Naive thymus-derived CD4-positive, alpha-beta T cell (primary cell): ENCODE measurements at regions not wholly inside any gene's neighbourhood (a gene's known extent, or its start where the extent isn't known, plus 50 kb on each side); places are given as distances from the start of the nearest gene placed in this dataset.

Source experiments
- ATAC-seq: fragments of 150-1000 bp; cut with Tn5 transposase; 2 replicates; pipeline ENCODE4 v1.10.0; 2021; ENCODE audit warnings: mild to moderate bottlenecking, moderate library complexity
- CTCF ChIA-PET: fragments of 350-600 bp; sonication (Branson Sonifier 250); formaldehyde crosslinking; loops from one replicate; lab custom pipeline; 2021; ENCODE audit warnings: antibody characterized with exemption; lab: Charles Lee
- POLR2A ChIA-PET: fragments of 350-600 bp; sonication (Branson Sonifier 250); formaldehyde crosslinking; loops from one replicate; lab custom pipeline; 2021; ENCODE audit warnings: antibody characterized with exemption, inconsistent platforms; lab: Charles Lee
- DNase-seq, 9 donors: peaks; one replicate each; pipeline versions ENCODE4 v3.0.0 to v3.0.0-alpha.2; 2020 to 2022; ENCODE audit warnings: mixed read lengths in 1 of 9
- H3K27ac ChIP-seq: one replicate; pipeline ENCODE4 v1.7.0; 2013; ENCODE audit warnings: mild to moderate bottlenecking, low read depth, low read length, moderate library complexity
- H3K27me3 ChIP-seq, 2 donors: one replicate each; pipeline ENCODE4 v1.7.0; 2013; ENCODE audit warnings: low read length in 2 of 2, mild to moderate bottlenecking in 2 of 2, moderate library complexity in 2 of 2; ENCODE audit not compliant: control insufficient read depth in 2 of 2, insufficient read depth in 2 of 2
- H3K36me3 ChIP-seq, 3 experiments: 1 replicate in 2 of 3; 2 replicates in 1 of 3; pipeline ENCODE4 v1.7.0; 2013; ENCODE audit warnings: low read length in 3 of 3, mild to moderate bottlenecking in 3 of 3, moderate library complexity in 1 of 3; ENCODE audit not compliant: insufficient read depth in 3 of 3, control insufficient read depth in 2 of 3
- H3K4me1 ChIP-seq, 2 donors: one replicate each; pipeline ENCODE4 v1.7.0; 2013; ENCODE audit warnings: low read length in 2 of 2, mild to moderate bottlenecking in 2 of 2, moderate library complexity in 1 of 2; ENCODE audit not compliant: control insufficient read depth in 2 of 2, insufficient read depth in 2 of 2
- H3K4me3 ChIP-seq: 2 replicates; pipeline ENCODE4 v1.7.0; 2013; ENCODE audit warnings: mild to moderate bottlenecking, low read length
- H3K9me3 ChIP-seq, 3 experiments: 1 replicate in 2 of 3; 2 replicates in 1 of 3; pipeline ENCODE4 v1.7.0; 2013; ENCODE audit warnings: low read length in 3 of 3; ENCODE audit not compliant: control insufficient read depth in 2 of 3
- H3K27ac Mint-ChIP-seq, 9 donors: one replicate each; pipeline ENCODE4 v1.8.0; 2020 to 2022; ENCODE audit warnings: mixed read lengths in 9 of 9, mild to moderate bottlenecking in 8 of 9, moderate library complexity in 5 of 9, inconsistent platforms in 2 of 9
- H3K27me3 Mint-ChIP-seq, 5 donors: one replicate each; pipeline ENCODE4 v1.8.0; 2021 to 2022; ENCODE audit warnings: mixed read lengths in 5 of 5, mild to moderate bottlenecking in 1 of 5
- H3K36me3 Mint-ChIP-seq, 5 donors: one replicate each; pipeline ENCODE4 v1.8.0; 2020 to 2022; ENCODE audit warnings: mixed read lengths in 5 of 5, mild to moderate bottlenecking in 3 of 5, inconsistent platforms in 1 of 5
- H3K4me1 Mint-ChIP-seq, 7 donors: one replicate each; pipeline ENCODE4 v1.8.0; 2020 to 2022; ENCODE audit warnings: mixed read lengths in 7 of 7, mild to moderate bottlenecking in 3 of 7, inconsistent platforms in 1 of 7
- H3K4me3 Mint-ChIP-seq, 10 donors: one replicate each; pipeline ENCODE4 v1.8.0; 2020 to 2022; ENCODE audit warnings: mild to moderate bottlenecking in 10 of 10, mixed read lengths in 10 of 10, moderate library complexity in 6 of 10, inconsistent platforms in 2 of 10
- H3K9me3 Mint-ChIP-seq, 11 donors: one replicate each; pipeline ENCODE4 v1.8.0; 2020 to 2022; ENCODE audit warnings: mixed read lengths in 11 of 11, mild to moderate bottlenecking in 4 of 11, inconsistent platforms in 1 of 11, moderate library complexity in 1 of 11
- intact Hi-C, 2 donors: fragments of 100-400 bp; cut with micrococcal nuclease; formaldehyde crosslinking; loops; one replicate each; pipeline ENCODE4 v1.15.1; 2023

- ATAC-seq, result no peak
- DNase-seq, result no peak
- H3K27me3 ChIP-seq, result no peaks in the 10 kb centered on the region
- H3K36me3 ChIP-seq, result no peaks in the 10 kb centered on the region
- Mint-ChIP-seq H3K36me3 (no peaks in the 10 kb centered on the region), H3K4me3 (no peak overlapping the region), H3K27me3 (no peaks in the 10 kb centered on the region), H3K9me3 (no peaks in the 10 kb centered on the region), H3K27ac (no peak overlapping the region), H3K4me1 (no peaks in the 10 kb centered on the region)
- POLR2A ChIA-PET, result no interaction called here
- no peaks in the 10 kb centered on the region for H3K9me3 ChIP-seq
- H3K27ac ChIP-seq, result no peak overlapping the region
- no peaks in the 10 kb centered on the region for H3K4me1 ChIP-seq
- intact Hi-C loops, result loop anchor here in 1 of 2 donors (10.0 kb wide), 2 partner anchors 466 to 846 kb away; no protein-coding TSS in a partner anchor
- CTCF ChIA-PET, result no interaction called here
- no peak overlapping the region for H3K4me3 ChIP-seq
These were observed 898.8 kb upstream of the AMELY start for GRCh38 chrY:7810359-7810758.

GRCh38 chrY:7807516-7807870 lies 895.9 kb upstream of the AMELY start:
- Histone ChIP-seq H3K4me1 (no peaks in the 10 kb centered on the region), H3K36me3 (no peaks in the 10 kb centered on the region), H3K9me3 (no peaks in the 10 kb centered on the region), H3K4me3 (no peak overlapping the region), H3K27me3 (no peaks in the 10 kb centered on the region), H3K27ac (no peak overlapping the region)
- ChIA-PET CTCF (no interaction called here), POLR2A (no interaction called here)
- no peak overlapping the region for H3K27ac Mint-ChIP-seq
- DNase-seq (no peak), ATAC-seq (no peak)
- no peaks in the 10 kb centered on the region for H3K27me3 Mint-ChIP-seq
- no peaks in the 10 kb centered on the region for H3K9me3 Mint-ChIP-seq
- H3K4me3 Mint-ChIP-seq, result no peak overlapping the region
- H3K36me3 Mint-ChIP-seq, result no peaks in the 10 kb centered on the region
- intact Hi-C loops, result no loop called here
- no peaks in the 10 kb centered on the region for H3K4me1 Mint-ChIP-seq

- intact Hi-C loops, result no loop called here
- Histone ChIP-seq H3K27me3 (no peaks in the 10 kb centered on the region), H3K9me3 (no peaks in the 10 kb centered on the region), H3K36me3 (no peaks in the 10 kb centered on the region), H3K4me1 (no peaks in the 10 kb centered on the region), H3K4me3 (no peak overlapping the region), H3K27ac (no peak overlapping the region)
- DNase-seq, result no peak
- peaks cover 0 to 2% (median 0%) of the 10 kb centered on the region in 5 donors for H3K27me3 Mint-ChIP-seq
- H3K4me1 Mint-ChIP-seq, result no peaks in the 10 kb centered on the region
- H3K36me3 Mint-ChIP-seq, result peaks cover 0 to 1% (median 0%) of the 10 kb centered on the region in 5 donors
- no peak overlapping the region for H3K27ac Mint-ChIP-seq
- POLR2A ChIA-PET, result no interaction called here
- no peak overlapping the region for H3K4me3 Mint-ChIP-seq
- H3K9me3 Mint-ChIP-seq, result peaks cover 0 to 1% (median 0%) of the 10 kb centered on the region in 11 donors
- no peak for ATAC-seq
- CTCF ChIA-PET, result no interaction called here
These were observed 895.3 kb upstream of the AMELY start for GRCh38 chrY:7806592-7807515.

- CTCF ChIA-PET, result no interaction called here
- peaks cover 0 to 4% (median 0%) of the 10 kb centered on the region in 5 donors for H3K36me3 Mint-ChIP-seq
These were observed 894.1 kb upstream of the AMELY start for GRCh38 chrY:7805624-7806023.

GRCh38 chrY:7803737-7804136 lies 892.2 kb upstream of the AMELY start:
- CTCF ChIA-PET, result no interaction called here
- no peak overlapping the region for H3K4me3 ChIP-seq
- H3K9me3 Mint-ChIP-seq, result peaks cover 0 to 13% (median 0%) of the 10 kb centered on the region in 11 donors

More at GRCh38 chrY:7805624-7806023, 894.1 kb upstream of the AMELY start:
- intact Hi-C loops, result no loop called here
- Mint-ChIP-seq H3K27ac (no peak overlapping the region), H3K27me3 (peaks cover 0 to 9% (median 0%) of the 10 kb centered on the region in 5 donors), H3K9me3 (peaks cover 0 to 13% (median 0%) of the 10 kb centered on the region in 11 donors), H3K4me1 (no peaks in the 10 kb centered on the region), H3K4me3 (no peak overlapping the region)
- POLR2A ChIA-PET, result no interaction called here
- Histone ChIP-seq H3K9me3 (no peaks in the 10 kb centered on the region), H3K4me1 (no peaks in the 10 kb centered on the region), H3K27ac (no peak overlapping the region), H3K36me3 (no peaks in the 10 kb centered on the region), H3K27me3 (no peaks in the 10 kb centered on the region), H3K4me3 (no peak overlapping the region)
- DNase-seq (no peak), ATAC-seq (no peak)

GRCh38 chrY:7796128-7796527 lies 884.6 kb upstream of the AMELY start:
- no peak for DNase-seq
- no peak overlapping the region for H3K27ac Mint-ChIP-seq
- Histone ChIP-seq H3K36me3 (no peaks in the 10 kb centered on the region), H3K4me1 (no peaks in the 10 kb centered on the region), H3K4me3 (no peak overlapping the region), H3K27ac (no peak overlapping the region), H3K27me3 (no peaks in the 10 kb centered on the region), H3K9me3 (no peaks in the 10 kb centered on the region)
- no peak for ATAC-seq
- ChIA-PET POLR2A (no interaction called here), CTCF (no interaction called here)
- no peaks in the 10 kb centered on the region for H3K27me3 Mint-ChIP-seq
- H3K36me3 Mint-ChIP-seq, result no peaks in the 10 kb centered on the region
- intact Hi-C loops, result no loop called here
- peaks cover 0 to 5% (median 0%) of the 10 kb centered on the region in 11 donors for H3K9me3 Mint-ChIP-seq
- H3K4me3 Mint-ChIP-seq, result no peak overlapping the region
- H3K4me1 Mint-ChIP-seq, result no peaks in the 10 kb centered on the region

More at GRCh38 chrY:7803737-7804136, 892.2 kb upstream of the AMELY start:
- H3K9me3 ChIP-seq, result no peaks in the 10 kb centered on the region
- ATAC-seq (no peak), DNase-seq (no peak)
- H3K27me3 ChIP-seq, result no peaks in the 10 kb centered on the region
- H3K27ac Mint-ChIP-seq, result no peak overlapping the region
- POLR2A ChIA-PET, result no interaction called here
- H3K36me3 Mint-ChIP-seq, result peaks cover 0 to 4% (median 0%) of the 10 kb centered on the region in 5 donors
- H3K27me3 Mint-ChIP-seq, result peaks cover 0 to 9% (median 0%) of the 10 kb centered on the region in 5 donors
- H3K4me3 Mint-ChIP-seq, result no peak overlapping the region
- H3K36me3 ChIP-seq, result no peaks in the 10 kb centered on the region
- intact Hi-C loops, result no loop called here
- no peaks in the 10 kb centered on the region for H3K4me1 ChIP-seq
- no peak overlapping the region for H3K27ac ChIP-seq
- H3K4me1 Mint-ChIP-seq, result no peaks in the 10 kb centered on the region

- Histone ChIP-seq H3K27me3 (no peaks in the 10 kb centered on the region), H3K4me1 (no peaks in the 10 kb centered on the region), H3K9me3 (no peaks in the 10 kb centered on the region), H3K27ac (no peak overlapping the region), H3K4me3 (no peak overlapping the region), H3K36me3 (no peaks in the 10 kb centered on the region)
- no peak overlapping the region for H3K27ac Mint-ChIP-seq
- H3K27me3 Mint-ChIP-seq, result no peaks in the 10 kb centered on the region
- no peaks in the 10 kb centered on the region for H3K9me3 Mint-ChIP-seq
- no peaks in the 10 kb centered on the region for H3K36me3 Mint-ChIP-seq
- ChIA-PET POLR2A (no interaction called here), CTCF (no interaction called here)
- intact Hi-C loops, result no loop called here
- ATAC-seq, result no peak
- no peak for DNase-seq
- H3K4me1 Mint-ChIP-seq, result no peaks in the 10 kb centered on the region
- H3K4me3 Mint-ChIP-seq, result no peak overlapping the region
These were observed 882.9 kb upstream of the AMELY start for GRCh38 chrY:7794441-7794840.
